ENCODE measurements at regions not wholly inside any gene's neighbourhood (a gene's known extent, or its start where the extent isn't known, plus 50 kb on each side); places are given as distances from the start of the nearest gene placed in this dataset.

GRCh38 chr16:25488435-25488834 lies 203.3 kb upstream of the HS3ST4 start:
- ATAC-seq (no peak), DNase-seq (ENCODE audit: low read depth, low spot score) (no peak), FAIRE-seq (no peak)
- Histone ChIP-seq H3K27ac (ENCODE audit: control insufficient read depth, insufficient read depth) (no peak overlapping the region), H3K9me3 (replicated peaks; ENCODE audit: control insufficient read depth, insufficient read depth, low read length) (no peaks in the 10 kb centered on the region), H3K79me2 (ENCODE audit: control insufficient read depth, insufficient read depth, low read length) (no peaks in the 10 kb centered on the region), H3K4me3 (no peak overlapping the region), H3K27me3 (replicated peaks in 1 of 2; ENCODE audit: control insufficient read depth in 2 of 2, insufficient read depth in 2 of 2, low read length in 1 of 2) (no peaks in the 10 kb centered on the region), H3K36me3 (ENCODE audit: control insufficient read depth in 2 of 2, insufficient read depth in 2 of 2, low read length in 1 of 2) (no peaks in the 10 kb centered on the region), H2AFZ (ENCODE audit: control insufficient read depth, low read depth, low read length) (no peak overlapping the region), H4K20me1 (ENCODE audit: control insufficient read depth, insufficient read depth) (no peaks in the 10 kb centered on the region), H3K4me2 (ENCODE audit: control insufficient read depth, insufficient read depth) (no peak overlapping the region), H3K4me1 (ENCODE audit: control insufficient read depth, insufficient read depth, low read length) (no peaks in the 10 kb centered on the region), H3K9ac (ENCODE audit: control insufficient read depth, insufficient read depth, low read length) (no peak overlapping the region)
- POLR2A ChIA-PET: no interaction called here
- intact Hi-C loops (cut with micrococcal nuclease; ENCODE audit: unreplicated experiment) (no loop called here), in situ Hi-C loops (cut with MboI) (no loop called here)
- 44% methylated on average over 4 of the region's 4 CpGs for WGBS (ENCODE audit: insufficient coverage, insufficient replicate concordance, low lambda C conversion rate, missing lambda C conversion rate)
- CTCF ChIA-PET: no interaction called here
- BruUV-seq (replicated peaks): no TSS peak
- SMC1A ChIA-PET (ENCODE audit: uncharacterized antibody, unreplicated experiment): no interaction called here
- RAD21 ChIA-PET (ENCODE audit: unreplicated experiment): no interaction called here
- TF ChIP-seq, protein P1, sequence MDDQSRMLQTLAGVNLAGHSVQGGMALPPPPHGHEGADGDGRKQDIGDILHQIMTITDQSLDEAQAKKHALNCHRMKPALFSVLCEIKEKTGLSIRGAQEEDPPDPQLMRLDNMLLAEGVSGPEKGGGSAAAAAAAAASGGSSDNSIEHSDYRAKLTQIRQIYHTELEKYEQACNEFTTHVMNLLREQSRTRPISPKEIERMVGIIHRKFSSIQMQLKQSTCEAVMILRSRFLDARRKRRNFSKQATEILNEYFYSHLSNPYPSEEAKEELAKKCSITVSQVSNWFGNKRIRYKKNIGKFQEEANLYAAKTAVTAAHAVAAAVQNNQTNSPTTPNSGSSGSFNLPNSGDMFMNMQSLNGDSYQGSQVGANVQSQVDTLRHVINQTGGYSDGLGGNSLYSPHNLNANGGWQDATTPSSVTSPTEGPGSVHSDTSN (IDR thresholded peaks at IDR 0.05; ENCODE audit: insufficient replicate concordance, low read depth, low read length): no peak
- TF ChIP-seq, protein P2, sequence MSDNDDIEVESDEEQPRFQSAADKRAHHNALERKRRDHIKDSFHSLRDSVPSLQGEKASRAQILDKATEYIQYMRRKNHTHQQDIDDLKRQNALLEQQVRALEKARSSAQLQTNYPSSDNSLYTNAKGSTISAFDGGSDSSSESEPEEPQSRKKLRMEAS (IDR thresholded peaks at IDR 0.05; ENCODE audit: low read depth, low read length): no peak
- TF ChIP-seq MXI1 (IDR thresholded peaks at IDR 0.05; ENCODE audit: low read depth, low read length): no peak
- TF ChIP-seq, protein P3, sequence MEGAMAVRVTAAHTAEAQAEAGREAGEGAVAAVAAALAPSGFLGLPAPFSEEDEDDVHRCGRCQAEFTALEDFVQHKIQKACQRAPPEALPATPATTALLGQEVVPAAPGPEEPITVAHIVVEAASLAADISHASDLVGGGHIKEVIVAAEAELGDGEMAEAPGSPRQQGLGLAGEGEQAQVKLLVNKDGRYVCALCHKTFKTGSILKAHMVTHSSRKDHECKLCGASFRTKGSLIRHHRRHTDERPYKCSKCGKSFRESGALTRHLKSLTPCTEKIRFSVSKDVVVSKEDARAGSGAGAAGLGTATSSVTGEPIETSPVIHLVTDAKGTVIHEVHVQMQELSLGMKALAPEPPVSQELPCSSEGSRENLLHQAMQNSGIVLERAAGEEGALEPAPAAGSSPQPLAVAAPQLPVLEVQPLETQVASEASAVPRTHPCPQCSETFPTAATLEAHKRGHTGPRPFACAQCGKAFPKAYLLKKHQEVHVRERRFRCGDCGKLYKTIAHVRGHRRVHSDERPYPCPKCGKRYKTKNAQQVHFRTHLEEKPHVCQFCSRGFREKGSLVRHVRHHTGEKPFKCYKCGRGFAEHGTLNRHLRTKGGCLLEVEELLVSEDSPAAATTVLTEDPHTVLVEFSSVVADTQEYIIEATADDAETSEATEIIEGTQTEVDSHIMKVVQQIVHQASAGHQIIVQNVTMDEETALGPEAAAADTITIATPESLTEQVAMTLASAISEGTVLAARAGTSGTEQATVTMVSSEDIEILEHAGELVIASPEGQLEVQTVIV (IDR thresholded peaks at IDR 0.05; ENCODE audit: borderline replicate concordance, partially characterized antibody): no peak
- no peak for TF ChIP-seq SP1 (IDR thresholded peaks at IDR 0.05; ENCODE audit: low read depth, low read length)
- no peak for TF ChIP-seq CREM (IDR thresholded peaks at IDR 0.05; ENCODE audit: low read depth)
- TF ChIP-seq, protein P4, sequence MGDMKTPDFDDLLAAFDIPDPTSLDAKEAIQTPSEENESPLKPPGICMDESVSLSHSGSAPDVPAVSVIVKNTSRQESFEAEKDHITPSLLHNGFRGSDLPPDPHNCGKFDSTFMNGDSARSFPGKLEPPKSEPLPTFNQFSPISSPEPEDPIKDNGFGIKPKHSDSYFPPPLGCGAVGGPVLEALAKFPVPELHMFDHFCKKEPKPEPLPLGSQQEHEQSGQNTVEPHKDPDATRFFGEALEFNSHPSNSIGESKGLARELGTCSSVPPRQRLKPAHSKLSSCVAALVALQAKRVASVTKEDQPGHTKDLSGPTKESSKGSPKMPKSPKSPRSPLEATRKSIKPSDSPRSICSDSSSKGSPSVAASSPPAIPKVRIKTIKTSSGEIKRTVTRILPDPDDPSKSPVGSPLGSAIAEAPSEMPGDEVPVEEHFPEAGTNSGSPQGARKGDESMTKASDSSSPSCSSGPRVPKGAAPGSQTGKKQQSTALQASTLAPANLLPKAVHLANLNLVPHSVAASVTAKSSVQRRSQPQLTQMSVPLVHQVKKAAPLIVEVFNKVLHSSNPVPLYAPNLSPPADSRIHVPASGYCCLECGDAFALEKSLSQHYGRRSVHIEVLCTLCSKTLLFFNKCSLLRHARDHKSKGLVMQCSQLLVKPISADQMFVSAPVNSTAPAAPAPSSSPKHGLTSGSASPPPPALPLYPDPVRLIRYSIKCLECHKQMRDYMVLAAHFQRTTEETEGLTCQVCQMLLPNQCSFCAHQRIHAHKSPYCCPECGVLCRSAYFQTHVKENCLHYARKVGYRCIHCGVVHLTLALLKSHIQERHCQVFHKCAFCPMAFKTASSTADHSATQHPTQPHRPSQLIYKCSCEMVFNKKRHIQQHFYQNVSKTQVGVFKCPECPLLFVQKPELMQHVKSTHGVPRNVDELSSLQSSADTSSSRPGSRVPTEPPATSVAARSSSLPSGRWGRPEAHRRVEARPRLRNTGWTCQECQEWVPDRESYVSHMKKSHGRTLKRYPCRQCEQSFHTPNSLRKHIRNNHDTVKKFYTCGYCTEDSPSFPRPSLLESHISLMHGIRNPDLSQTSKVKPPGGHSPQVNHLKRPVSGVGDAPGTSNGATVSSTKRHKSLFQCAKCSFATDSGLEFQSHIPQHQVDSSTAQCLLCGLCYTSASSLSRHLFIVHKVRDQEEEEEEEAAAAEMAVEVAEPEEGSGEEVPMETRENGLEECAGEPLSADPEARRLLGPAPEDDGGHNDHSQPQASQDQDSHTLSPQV (IDR thresholded peaks at IDR 0.05): no peak
- TF ChIP-seq, protein P5, sequence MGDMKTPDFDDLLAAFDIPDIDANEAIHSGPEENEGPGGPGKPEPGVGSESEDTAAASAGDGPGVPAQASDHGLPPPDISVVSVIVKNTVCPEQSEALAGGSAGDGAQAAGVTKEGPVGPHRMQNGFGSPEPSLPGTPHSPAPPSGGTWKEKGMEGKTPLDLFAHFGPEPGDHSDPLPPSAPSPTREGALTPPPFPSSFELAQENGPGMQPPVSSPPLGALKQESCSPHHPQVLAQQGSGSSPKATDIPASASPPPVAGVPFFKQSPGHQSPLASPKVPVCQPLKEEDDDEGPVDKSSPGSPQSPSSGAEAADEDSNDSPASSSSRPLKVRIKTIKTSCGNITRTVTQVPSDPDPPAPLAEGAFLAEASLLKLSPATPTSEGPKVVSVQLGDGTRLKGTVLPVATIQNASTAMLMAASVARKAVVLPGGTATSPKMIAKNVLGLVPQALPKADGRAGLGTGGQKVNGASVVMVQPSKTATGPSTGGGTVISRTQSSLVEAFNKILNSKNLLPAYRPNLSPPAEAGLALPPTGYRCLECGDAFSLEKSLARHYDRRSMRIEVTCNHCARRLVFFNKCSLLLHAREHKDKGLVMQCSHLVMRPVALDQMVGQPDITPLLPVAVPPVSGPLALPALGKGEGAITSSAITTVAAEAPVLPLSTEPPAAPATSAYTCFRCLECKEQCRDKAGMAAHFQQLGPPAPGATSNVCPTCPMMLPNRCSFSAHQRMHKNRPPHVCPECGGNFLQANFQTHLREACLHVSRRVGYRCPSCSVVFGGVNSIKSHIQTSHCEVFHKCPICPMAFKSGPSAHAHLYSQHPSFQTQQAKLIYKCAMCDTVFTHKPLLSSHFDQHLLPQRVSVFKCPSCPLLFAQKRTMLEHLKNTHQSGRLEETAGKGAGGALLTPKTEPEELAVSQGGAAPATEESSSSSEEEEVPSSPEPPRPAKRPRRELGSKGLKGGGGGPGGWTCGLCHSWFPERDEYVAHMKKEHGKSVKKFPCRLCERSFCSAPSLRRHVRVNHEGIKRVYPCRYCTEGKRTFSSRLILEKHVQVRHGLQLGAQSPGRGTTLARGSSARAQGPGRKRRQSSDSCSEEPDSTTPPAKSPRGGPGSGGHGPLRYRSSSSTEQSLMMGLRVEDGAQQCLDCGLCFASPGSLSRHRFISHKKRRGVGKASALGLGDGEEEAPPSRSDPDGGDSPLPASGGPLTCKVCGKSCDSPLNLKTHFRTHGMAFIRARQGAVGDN (IDR thresholded peaks at IDR 0.05): no peak
- TF ChIP-seq JUNB (IDR thresholded peaks at IDR 0.05): no peak
- TF ChIP-seq GATAD2B (conservative IDR thresholded peaks at IDR 0.05; ENCODE audit: low read depth): no peak
- TF ChIP-seq LARP7 (IDR thresholded peaks at IDR 0.05): no peak

Measured in GM12878 (cell line).